ELF-1 (cell line): ENCODE measurements at regions not wholly inside any gene's neighbourhood (a gene's known extent, or its start where the extent isn't known, plus 50 kb on each side); places are given as distances from the start of the nearest gene placed in this dataset.
"Not testable (repeated sequence)": the region's sequence is repeated elsewhere in the genome, so short reads cannot be mapped to it uniquely, and the experiment has no call there.

Experiments used
- DNase-seq: peaks from one replicate; pipeline ENCODE4 v3.0.0-alpha.2; 2016; ENCODE audit warnings: low read depth, low spot score

- no peak for DNase-seq
Measured at GRCh38 chr5:105259581-105260217, 1697.1 kb upstream of the NUDT12 start.

GRCh38 chr5:105238561-105238960 is 1676.0 kb upstream of the NUDT12 start:
- DNase-seq, result no peak

GRCh38 chr5:105230516-105231157 is 1668.0 kb upstream of the NUDT12 start:
- DNase-seq, result no peak

- DNase-seq, result no peak
Measured at GRCh38 chr5:105218018-105218417, 1655.4 kb upstream of the NUDT12 start.

- no peak for DNase-seq
Measured at GRCh38 chr5:105213078-105213477, 1650.5 kb upstream of the NUDT12 start.

GRCh38 chr5:105207066-105207465 is 1644.5 kb upstream of the NUDT12 start:
- DNase-seq, result no peak

- DNase-seq, result no peak
Measured at GRCh38 chr5:105197531-105197930, 1634.9 kb upstream of the NUDT12 start.

- DNase-seq, result no peak
Measured at GRCh38 chr5:105195765-105196164, 1633.2 kb upstream of the NUDT12 start.

- DNase-seq, result no peak
Measured at GRCh38 chr5:105172918-105173317, 1610.3 kb upstream of the NUDT12 start.

- DNase-seq, result no peak
Measured at GRCh38 chr5:105168806-105169205, 1606.2 kb upstream of the NUDT12 start.

GRCh38 chr5:105167092-105167491 is 1604.5 kb upstream of the NUDT12 start:
- DNase-seq, result peak; percentile 28

- no peak for DNase-seq
Measured at GRCh38 chr5:105163547-105163946, 1601.0 kb upstream of the NUDT12 start.

- DNase-seq, result not testable (repeated sequence)
Measured at GRCh38 chr5:105162557-105162956, 1600.0 kb upstream of the NUDT12 start.

- no peak for DNase-seq
Measured at GRCh38 chr5:105158526-105158925, 1595.9 kb upstream of the NUDT12 start.

- DNase-seq, result no peak
Measured at GRCh38 chr5:105150323-105150722, 1587.7 kb upstream of the NUDT12 start.

GRCh38 chr5:105146867-105147266 is 1584.3 kb upstream of the NUDT12 start:
- DNase-seq, result no peak

- DNase-seq, result no peak
Measured at GRCh38 chr5:105145152-105145551, 1582.6 kb upstream of the NUDT12 start.

GRCh38 chr5:105134328-105134727 is 1571.7 kb upstream of the NUDT12 start:
- DNase-seq, result no peak

- DNase-seq, result no peak
Measured at GRCh38 chr5:105133087-105133486, 1570.5 kb upstream of the NUDT12 start.

GRCh38 chr5:105132581-105132980 is 1570.0 kb upstream of the NUDT12 start:
- DNase-seq, result no peak

GRCh38 chr5:105131045-105131444 is 1568.5 kb upstream of the NUDT12 start:
- no peak for DNase-seq

GRCh38 chr5:105101577-105101976 is 1539.0 kb upstream of the NUDT12 start:
- DNase-seq, result no peak

GRCh38 chr5:105088961-105089360 is 1526.4 kb upstream of the NUDT12 start:
- DNase-seq, result no peak

- DNase-seq, result no peak
Measured at GRCh38 chr5:105088102-105088501, 1525.5 kb upstream of the NUDT12 start.
